Suprapubic skin (tissue), 4 donors: ENCODE measurements at regions not wholly inside any gene's neighbourhood (a gene's known extent, or its start where the extent isn't known, plus 50 kb on each side); places are given as distances from the start of the nearest gene placed in this dataset.

Experiments
- EP300 ChIP-seq: sonication (generic); formaldehyde crosslinking; IDR thresholded peaks from one replicate; pipeline ENCODE4 v1.6.1; 2017; ENCODE audit warnings: antibody characterized with exemption
- POLR2A ChIP-seq, 2 donors: fragments of 450-650 bp; IDR thresholded peaks; one replicate each; pipeline ENCODE4 v1.6.1; 2017; ENCODE audit warnings: antibody characterized with exemption in 2 of 2, mild to moderate bottlenecking in 2 of 2, moderate library complexity in 2 of 2
- POLR2AphosphoS5 ChIP-seq, 3 donors: sonication (generic); formaldehyde crosslinking; IDR thresholded peaks; one replicate each; pipeline ENCODE4 v1.6.1; 2017; ENCODE audit warnings: antibody characterized with exemption in 3 of 3
- TF ChIP-seq, protein P1 (sequence below), 2 donors: fragments of 200-600 bp in 1 of 2; fragments of 450-650 bp in 1 of 2; sonication (generic) in 1 of 2; IDR thresholded peaks; one replicate each; pipeline ENCODE4 v1.5.1; 2016 to 2019; ENCODE audit warnings: antibody characterized with exemption in 2 of 2, mild to moderate bottlenecking in 1 of 2, moderate library complexity in 1 of 2

DNA sequence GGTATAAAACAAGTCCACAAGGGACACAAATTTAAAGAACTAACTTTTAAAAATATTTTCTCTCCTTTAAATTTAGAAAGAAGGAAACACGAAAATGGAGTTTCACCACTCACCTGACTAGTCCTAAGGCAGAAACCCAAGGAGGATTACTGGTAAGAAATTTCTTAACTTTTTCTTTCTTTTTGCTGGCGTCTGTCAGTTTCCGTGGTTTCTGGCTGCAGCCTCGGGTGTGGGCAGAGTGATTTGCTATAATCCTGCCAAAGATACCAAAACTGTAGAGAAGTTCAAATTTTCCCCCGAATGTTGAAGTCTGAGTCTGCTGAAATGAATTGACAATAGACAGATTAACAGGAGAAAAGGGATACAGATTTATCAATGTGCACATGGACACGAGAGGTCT is 843.6 kb upstream of the ALCAM start:
- TF ChIP-seq, protein P1, sequence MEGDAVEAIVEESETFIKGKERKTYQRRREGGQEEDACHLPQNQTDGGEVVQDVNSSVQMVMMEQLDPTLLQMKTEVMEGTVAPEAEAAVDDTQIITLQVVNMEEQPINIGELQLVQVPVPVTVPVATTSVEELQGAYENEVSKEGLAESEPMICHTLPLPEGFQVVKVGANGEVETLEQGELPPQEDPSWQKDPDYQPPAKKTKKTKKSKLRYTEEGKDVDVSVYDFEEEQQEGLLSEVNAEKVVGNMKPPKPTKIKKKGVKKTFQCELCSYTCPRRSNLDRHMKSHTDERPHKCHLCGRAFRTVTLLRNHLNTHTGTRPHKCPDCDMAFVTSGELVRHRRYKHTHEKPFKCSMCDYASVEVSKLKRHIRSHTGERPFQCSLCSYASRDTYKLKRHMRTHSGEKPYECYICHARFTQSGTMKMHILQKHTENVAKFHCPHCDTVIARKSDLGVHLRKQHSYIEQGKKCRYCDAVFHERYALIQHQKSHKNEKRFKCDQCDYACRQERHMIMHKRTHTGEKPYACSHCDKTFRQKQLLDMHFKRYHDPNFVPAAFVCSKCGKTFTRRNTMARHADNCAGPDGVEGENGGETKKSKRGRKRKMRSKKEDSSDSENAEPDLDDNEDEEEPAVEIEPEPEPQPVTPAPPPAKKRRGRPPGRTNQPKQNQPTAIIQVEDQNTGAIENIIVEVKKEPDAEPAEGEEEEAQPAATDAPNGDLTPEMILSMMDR (IDR thresholded peaks at IDR 0.05): no peak
- TF ChIP-seq POLR2AphosphoS5 (IDR thresholded peaks at IDR 0.05) (no peak), POLR2A (IDR thresholded peaks at IDR 0.05) (no peak), EP300 (no peak)
